K562 (cell line): ENCODE measurements at regions not wholly inside any gene's neighbourhood (a gene's known extent, or its start where the extent isn't known, plus 50 kb on each side); places are given as distances from the start of the nearest gene placed in this dataset.

Experiments used
- ATAC-seq: fragments of 200-7000 bp; cut with Tn5 transposase; 3 replicates; pipeline ENCODE4 v1.9.1; 2020; ENCODE audit warnings: moderate library complexity
- BruUV-seq: library from RNA; stranded (reverse); fragments of 400-500 nt; replicated peaks from 2 replicates; lab custom pipeline; 2021; lab: Mats Ljungman, UMichigan
- CTCF ChIA-PET: fragments of 300-600 bp; formaldehyde crosslinking; extraction: SDS; loops from one replicate; lab custom pipeline; 2021; ENCODE audit warnings: low intra/inter-chr PET ratio; lab: Yijun Ruan, JAX
- POLR2A ChIA-PET: fragments of 300-600, 350-650 bp; sonication (Branson Sonifier 250); formaldehyde crosslinking; extraction: SDS; loops from one replicate; lab custom pipeline; 2021; ENCODE audit warnings: antibody characterized with exemption, inconsistent platforms; lab: Yijun Ruan, JAX
- DNase-seq, 4 experiments: peaks; one replicate each; pipeline versions ENCODE4 v3.0.0 to v3.0.0-alpha.2; 2011 to 2018; ENCODE audit warnings: low spot score in 3 of 4, mixed read lengths in 3 of 4; ENCODE audit errors: extremely low read depth in 1 of 4
- FAIRE-seq: peaks from 2 replicates; lab custom pipeline; 2011; peaks lifted over from hg19 to GRCh38; lab: Jason Lieb, UNC
- H2AFZ ChIP-seq: 2 replicates; pipeline ENCODE4 v1.6.0; 2011; ENCODE audit warnings: low read depth, low read length, control low read depth, inconsistent platforms
- H3K27ac ChIP-seq: fragments of 200-600 bp; 3 replicates; pipeline ENCODE4 v1.8.0; 2011; ENCODE audit warnings: low read depth, mild to moderate bottlenecking, control low read depth, inconsistent platforms, low read length, moderate library complexity, mixed read lengths; ENCODE audit errors: extremely low read depth
- H3K27me3 ChIP-seq, 2 experiments: fragments of 300-600 bp in 1 of 2; 2 replicates in 1 of 2; 3 replicates in 1 of 2; pipeline versions ENCODE4 v1.6.0 to v1.8.0; 2011; ENCODE audit warnings: inconsistent platforms in 2 of 2, low read length in 2 of 2, mild to moderate bottlenecking in 1 of 2, mixed read lengths in 1 of 2, moderate library complexity in 1 of 2; ENCODE audit not compliant: control insufficient read depth in 2 of 2, insufficient read depth in 2 of 2
- H3K36me3 ChIP-seq: fragments of 300-600 bp; 3 replicates; pipeline ENCODE4 v1.8.0; 2011; ENCODE audit warnings: mild to moderate bottlenecking, low read length, inconsistent platforms; ENCODE audit not compliant: control insufficient read depth, insufficient read depth
- H3K4me1 ChIP-seq, 2 experiments: fragments of 200-600 bp in 1 of 2; replicated peaks in 1 of 2; 2 replicates in 1 of 2; 3 replicates in 1 of 2; pipeline versions ENCODE4 v1.5.1 to v1.8.0; 2011; ENCODE audit warnings: inconsistent platforms in 2 of 2, low read length in 2 of 2, mild to moderate bottlenecking in 1 of 2, mixed read lengths in 1 of 2, moderate library complexity in 1 of 2; ENCODE audit not compliant: control insufficient read depth in 2 of 2, insufficient read depth in 2 of 2
- H3K4me2 ChIP-seq: 2 replicates; pipeline ENCODE4 v1.6.1; 2011; ENCODE audit warnings: low read length, control low read depth, inconsistent platforms, mixed read lengths; ENCODE audit not compliant: insufficient read depth
- H3K4me3 ChIP-seq: fragments of 200-600 bp; sonication (generic), shearing (Covaris generic); 2 replicates; pipeline ENCODE4 v1.5.1; 2016; ENCODE audit warnings: control low read depth, inconsistent platforms
- H3K79me2 ChIP-seq: fragments of 200-600 bp; 3 replicates; pipeline ENCODE4 v1.8.0; 2011; ENCODE audit warnings: low read length, inconsistent platforms; ENCODE audit not compliant: control insufficient read depth, insufficient read depth
- H3K9ac ChIP-seq, 2 experiments: 2 replicates each; pipeline versions ENCODE4 v1.6.0 to v1.6.1; 2011; ENCODE audit warnings: low read depth in 2 of 2, low read length in 2 of 2, control low read depth in 1 of 2, inconsistent platforms in 1 of 2, mild to moderate bottlenecking in 1 of 2, mixed read lengths in 1 of 2; ENCODE audit not compliant: insufficient read depth in 1 of 2
- H3K9me1 ChIP-seq: one replicate; pipeline ENCODE4 v1.6.0; 2011; ENCODE audit warnings: inconsistent platforms, mild to moderate bottlenecking, low read length, moderate library complexity; ENCODE audit not compliant: control insufficient read depth, insufficient read depth
- H3K9me3 ChIP-seq: replicated peaks from 2 replicates; pipeline ENCODE4 v1.5.1; 2011; ENCODE audit warnings: low read depth, low read length, inconsistent platforms; ENCODE audit not compliant: control insufficient read depth, insufficient read depth
- H4K20me1 ChIP-seq: replicated peaks from 2 replicates; pipeline ENCODE4 v1.6.1; 2011; ENCODE audit warnings: low read length, inconsistent platforms, mixed read lengths; ENCODE audit not compliant: control insufficient read depth, insufficient read depth
- BRD4 ChIP-seq: fragments of 200-600 bp; sonication (generic); IDR thresholded peaks from 2 replicates; pipeline ENCODE4 v1.6.1; 2017; ENCODE audit warnings: inconsistent platforms
- HDAC3 ChIP-seq: fragments of 450-650 bp; IDR thresholded peaks from 2 replicates; pipeline ENCODE4 v1.6.1; 2018; ENCODE audit warnings: borderline replicate concordance, mild to moderate bottlenecking, moderate library complexity; ENCODE audit not compliant: partially characterized antibody
- NCOA2 ChIP-seq, 2 experiments: fragments of 450-650 bp; IDR thresholded peaks; 2 replicates each; pipeline ENCODE4 v1.6.1; 2018; ENCODE audit warnings: mild to moderate bottlenecking in 2 of 2, moderate library complexity in 1 of 2; ENCODE audit not compliant: partially characterized antibody in 2 of 2
- POLR3A ChIP-seq: IDR thresholded peaks from 2 replicates; pipeline ENCODE4 v1.6.1; 2011; ENCODE audit warnings: borderline replicate concordance, mild to moderate bottlenecking, moderate library complexity; ENCODE audit not compliant: insufficient read length, insufficient read depth; ENCODE audit errors: extremely low read depth
- RFX7 ChIP-seq: fragments of 250-450 bp; sonication (Bioruptor Pico); IDR thresholded peaks from 2 replicates; pipeline ENCODE4 v1.5.1; 2021; ENCODE audit warnings: mild to moderate bottlenecking
- ZBTB12 ChIP-seq: fragments of 250-450 bp; sonication (Bioruptor Pico); IDR thresholded peaks from 2 replicates; pipeline ENCODE4 v1.4.0; 2020
- ZNF24 ChIP-seq: fragments of 450-650 bp; IDR thresholded peaks from 2 replicates; pipeline ENCODE4 v1.6.1; 2016
- ZNF347 ChIP-seq: fragments of 450-650 bp; formaldehyde crosslinking; IDR thresholded peaks from 2 replicates; pipeline ENCODE4 v1.4.0; 2020; ENCODE audit warnings: low read depth, mild to moderate bottlenecking, moderate library complexity
- WGBS: fragments of 100-300 bp; shearing (Covaris generic); methylation state at CpG from one replicate; pipeline ENCODE4 v1.1.6; 2016; ENCODE audit warnings: low coverage, mixed read lengths; ENCODE audit not compliant: insufficient coverage; ENCODE audit errors: missing lambda C conversion rate; 5-methylcytosine and 5-hydroxymethylcytosine counted together
- in situ Hi-C: fragments of 300-500 bp; cut with MboI; formaldehyde crosslinking; loops from 4 replicates; pipeline ENCODE4 v1.15.0; 2018; ENCODE audit warnings: inconsistent platforms, mixed read lengths
- intact Hi-C: fragments of 100-400 bp; cut with micrococcal nuclease; formaldehyde crosslinking; loops from 2 replicates; pipeline ENCODE4 v1.14.2; 2022
- TF ChIP-seq, protein P1 (sequence below): fragments of 450-650 bp; formaldehyde crosslinking; IDR thresholded peaks from 2 replicates; pipeline ENCODE4 v1.4.0; 2022; ENCODE audit warnings: missing genetic modification characterization

- no peak for FAIRE-seq
- intact Hi-C loops (no loop called here), in situ Hi-C loops (no loop called here)
- CTCF ChIA-PET, result no interaction called here
- no peaks in the 10 kb centered on the region for H4K20me1 ChIP-seq
- POLR2A ChIA-PET, result no interaction called here
- no peak overlapping the region for H3K4me3 ChIP-seq
- BruUV-seq, result no TSS peak
- H2AFZ ChIP-seq, result no peak overlapping the region
- 0% methylated on average over 2 of the region's 2 CpGs for WGBS
- TF ChIP-seq POLR3A, result no peak
- no peak for TF ChIP-seq ZNF347 (CRISPR knock-in tag)
- no peak for TF ChIP-seq HDAC3
- no peak overlapping the region for H3K9ac ChIP-seq
- no peak overlapping the region for H3K27ac ChIP-seq
- ATAC-seq, result no peak
- no peaks in the 10 kb centered on the region for H3K9me1 ChIP-seq
- 0 out of 2 replicates have a peak, but pooled peaks cover 1% of the 10 kb centered on the region for H3K9me3 ChIP-seq
- no peaks in the 10 kb centered on the region for H3K79me2 ChIP-seq
- peaks cover 4 to 6% of the 10 kb centered on the region in 2 experiments; a peak in 1 of 5 replicates for H3K27me3 ChIP-seq
- H3K36me3 ChIP-seq, result no peaks in the 10 kb centered on the region
- DNase-seq, result no peak
- H3K4me2 ChIP-seq, result no peak overlapping the region
- no peaks in the 10 kb centered on the region for H3K4me1 ChIP-seq
These were observed 177.5 kb downstream of the TLE3 start for GRCh38 chr15:69920221-69920620.

DNA sequence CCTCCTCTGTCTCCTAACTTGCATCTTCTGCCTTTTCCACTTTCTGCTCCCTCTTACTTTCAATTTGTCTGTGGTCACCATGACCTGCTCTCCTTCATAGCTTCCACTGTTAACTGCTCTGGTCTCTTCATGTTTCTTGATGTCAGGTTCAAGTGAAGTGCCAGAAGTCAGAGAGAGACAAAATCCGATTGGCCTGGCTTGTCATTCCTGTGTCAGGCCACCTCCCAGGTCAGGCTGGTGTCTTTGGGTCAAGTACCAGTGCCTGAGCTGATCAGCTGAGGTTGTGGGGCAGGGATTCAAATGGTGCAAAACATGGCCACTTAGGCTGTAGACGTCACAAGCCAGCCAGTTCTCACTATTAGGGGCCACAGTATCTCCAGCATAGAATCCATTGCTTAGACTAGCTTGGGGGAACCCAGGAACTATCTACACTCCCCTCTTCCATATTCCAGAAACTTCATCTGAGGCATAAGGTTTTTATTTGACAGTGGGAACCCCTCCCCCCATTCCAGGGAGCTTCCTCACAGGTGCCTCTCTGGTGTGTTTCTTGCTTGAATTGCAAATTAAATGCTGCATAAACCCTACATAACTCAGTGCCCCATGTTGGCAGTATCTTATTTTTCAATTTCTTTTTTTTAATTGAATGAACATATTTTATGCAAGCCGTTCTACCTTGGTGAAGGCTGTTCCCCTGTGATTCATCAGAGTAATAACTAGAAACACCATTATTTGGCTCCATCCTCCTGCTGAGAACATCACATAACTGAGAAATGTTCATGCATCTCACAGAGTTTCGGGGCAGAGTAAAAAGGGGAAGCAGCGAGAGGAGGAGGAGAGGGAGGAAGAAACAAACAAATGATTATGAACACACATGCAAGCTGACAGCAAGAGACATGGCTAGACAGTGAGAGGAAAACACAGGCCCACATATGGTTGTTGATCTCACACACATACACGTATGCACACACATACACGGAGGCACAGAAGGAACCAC, 175.8 kb downstream of the TLE3 start:
- in situ Hi-C loops, result no loop called here

More for the DNA sequence above, 175.8 kb downstream of the TLE3 start:
- 0% methylated on average over 7 of the region's 7 CpGs for WGBS
- TF ChIP-seq POLR3A (no peak), NCOA2 (IDR thresholded peaks at IDR 0.05; ENCODE audit: partially characterized antibody in 2 of 2) (no peak), ZBTB12 (CRISPR knock-in tag) (no peak), RFX7 (CRISPR knock-in tag) (no peak), ZNF24 (no peak), BRD4 (no peak)
- TF ChIP-seq, protein P1, sequence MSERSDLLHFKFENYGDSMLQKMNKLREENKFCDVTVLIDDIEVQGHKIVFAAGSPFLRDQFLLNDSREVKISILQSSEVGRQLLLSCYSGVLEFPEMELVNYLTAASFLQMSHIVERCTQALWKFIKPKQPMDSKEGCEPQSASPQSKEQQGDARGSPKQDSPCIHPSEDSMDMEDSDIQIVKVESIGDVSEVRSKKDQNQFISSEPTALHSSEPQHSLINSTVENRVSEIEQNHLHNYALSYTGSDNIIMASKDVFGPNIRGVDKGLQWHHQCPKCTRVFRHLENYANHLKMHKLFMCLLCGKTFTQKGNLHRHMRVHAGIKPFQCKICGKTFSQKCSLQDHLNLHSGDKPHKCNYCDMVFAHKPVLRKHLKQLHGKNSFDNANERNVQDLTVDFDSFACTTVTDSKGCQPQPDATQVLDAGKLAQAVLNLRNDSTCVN (CRISPR knock-in tag), result no peak
- H3K4me1 ChIP-seq, result no peaks in the 10 kb centered on the region
- H3K9me1 ChIP-seq, result no peaks in the 10 kb centered on the region
- no peak overlapping the region for H2AFZ ChIP-seq
- no peak overlapping the region for H3K27ac ChIP-seq
- H3K36me3 ChIP-seq, result no peaks in the 10 kb centered on the region
- H3K9ac ChIP-seq, result no peak overlapping the region
- H3K79me2 ChIP-seq, result no peaks in the 10 kb centered on the region
- BruUV-seq, result no TSS peak
- 0 out of 2 replicates have a peak, but pooled peaks cover 3% of the 10 kb centered on the region for H3K9me3 ChIP-seq
- ChIA-PET CTCF (no interaction called here), POLR2A (interaction anchor here (0.5 to 1.0 kb wide), 3 partner anchors 13 to 30 kb away, joined by 3 to 4 read pairs (median 3); no protein-coding TSS in a partner anchor)
- H3K4me3 ChIP-seq, result no peak overlapping the region
- intact Hi-C loops, result no loop called here
- no peak overlapping the region for H3K4me2 ChIP-seq
- ATAC-seq (no peak), FAIRE-seq (no peak), DNase-seq (no peak)
- no peaks in the 10 kb centered on the region for H3K27me3 ChIP-seq
- no peaks in the 10 kb centered on the region for H4K20me1 ChIP-seq
